Activated CD4-positive, alpha-beta T cell treated with anti-CD3 and anti-CD28 coated beads, Interleukin-2, amount 50 U/mL, for 1 hour (primary cell): ENCODE measurements at regions not wholly inside any gene's neighbourhood (a gene's known extent, or its start where the extent isn't known, plus 50 kb on each side); places are given as distances from the start of the nearest gene placed in this dataset.

Experiments used
- DNase-seq: peaks from one replicate; pipeline ENCODE4 v3.0.0-alpha.2; 2020

DNA sequence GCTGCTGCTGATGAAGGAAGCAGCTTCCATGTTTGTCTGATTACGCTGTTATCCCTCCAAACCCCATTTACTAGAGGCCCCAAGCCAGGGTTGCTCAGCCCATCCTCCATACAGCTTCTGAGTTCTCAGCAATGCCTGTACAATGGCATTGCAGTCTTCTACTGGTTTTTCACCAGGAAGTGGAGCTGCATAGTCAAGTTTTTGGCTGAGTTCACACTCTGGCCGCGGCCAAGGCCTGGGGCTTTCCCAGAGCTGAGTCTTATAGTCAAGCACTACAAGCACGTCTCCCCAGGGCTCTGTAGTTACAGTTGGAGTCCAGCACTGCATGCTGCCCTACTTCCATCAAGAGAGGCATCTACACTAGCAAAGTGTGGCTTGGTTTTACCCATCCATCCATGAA is 182.5 kb downstream of the POU4F1 start:
- no peak for DNase-seq

DNA sequence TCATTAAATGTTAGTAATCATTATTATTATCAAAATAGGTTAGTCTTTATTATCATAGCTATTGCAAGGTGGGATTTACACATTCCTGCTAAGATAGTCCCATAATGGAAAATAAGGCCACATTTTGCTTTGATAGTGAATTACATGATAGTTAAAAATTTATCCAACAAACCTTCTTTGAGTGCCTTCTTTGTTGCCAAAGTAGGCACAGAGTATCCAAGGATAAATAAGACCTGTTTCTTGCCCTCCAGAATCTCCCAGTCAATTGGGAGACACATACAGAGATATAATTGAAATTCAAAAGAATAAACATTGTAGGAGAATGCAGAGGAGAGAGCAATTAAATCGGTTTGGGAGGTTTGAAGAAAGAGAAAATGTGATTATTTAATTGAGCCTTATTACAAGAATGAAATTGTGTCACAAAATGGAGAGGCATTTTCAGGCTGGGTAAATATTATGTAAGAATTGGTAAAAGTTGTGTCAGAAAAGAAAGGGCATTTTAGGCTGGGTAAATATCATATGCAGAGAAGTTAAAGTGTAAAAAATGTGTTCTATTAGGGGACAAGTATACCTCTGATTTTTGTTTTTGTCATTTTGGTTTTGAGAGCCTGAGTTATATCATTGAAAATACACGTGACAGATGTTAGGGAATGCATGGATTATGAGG is 189.3 kb downstream of the POU4F1 start:
- DNase-seq: no peak

- no peak for DNase-seq
Measured at GRCh38 chr13:78410847-78411246, 192.5 kb downstream of the POU4F1 start.

DNA sequence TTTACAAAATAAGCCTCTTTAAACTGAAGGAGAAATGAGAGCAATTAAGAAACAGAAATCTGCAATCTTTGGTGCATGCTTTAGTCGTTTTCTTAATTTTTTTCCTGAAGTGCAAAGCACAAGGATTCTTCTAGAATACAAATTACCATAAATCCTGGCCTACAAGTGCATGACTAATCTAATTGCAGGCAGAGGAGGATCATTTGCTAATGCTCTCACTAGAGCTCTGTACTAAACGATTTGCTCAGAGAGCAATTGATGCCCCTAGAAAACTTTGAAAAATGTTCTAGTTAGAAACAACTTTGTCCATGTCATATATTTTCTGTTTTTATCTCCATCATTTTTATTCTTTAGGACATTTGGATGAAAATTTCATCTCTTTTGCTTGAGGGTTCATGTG is 193.2 kb downstream of the POU4F1 start:
- no peak for DNase-seq

DNA sequence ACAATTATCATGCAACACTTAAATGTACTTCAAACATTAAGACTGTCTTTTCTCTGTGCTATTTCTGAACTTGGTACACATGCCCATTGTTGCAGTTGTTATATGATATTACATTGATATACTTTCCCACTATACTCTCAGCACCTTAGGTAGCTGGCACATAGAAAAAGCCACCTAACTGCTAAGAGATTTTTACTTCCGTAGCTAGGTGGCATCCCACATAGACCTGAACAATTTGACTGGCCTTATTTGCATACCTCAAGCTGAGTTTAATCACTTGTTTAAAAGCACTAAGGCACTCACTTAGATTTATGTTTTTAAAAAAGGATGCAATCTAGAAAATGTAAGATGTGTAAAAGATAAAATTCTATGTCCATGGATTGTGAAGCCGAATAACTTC is 194.2 kb downstream of the POU4F1 start:
- no peak for DNase-seq

DNA sequence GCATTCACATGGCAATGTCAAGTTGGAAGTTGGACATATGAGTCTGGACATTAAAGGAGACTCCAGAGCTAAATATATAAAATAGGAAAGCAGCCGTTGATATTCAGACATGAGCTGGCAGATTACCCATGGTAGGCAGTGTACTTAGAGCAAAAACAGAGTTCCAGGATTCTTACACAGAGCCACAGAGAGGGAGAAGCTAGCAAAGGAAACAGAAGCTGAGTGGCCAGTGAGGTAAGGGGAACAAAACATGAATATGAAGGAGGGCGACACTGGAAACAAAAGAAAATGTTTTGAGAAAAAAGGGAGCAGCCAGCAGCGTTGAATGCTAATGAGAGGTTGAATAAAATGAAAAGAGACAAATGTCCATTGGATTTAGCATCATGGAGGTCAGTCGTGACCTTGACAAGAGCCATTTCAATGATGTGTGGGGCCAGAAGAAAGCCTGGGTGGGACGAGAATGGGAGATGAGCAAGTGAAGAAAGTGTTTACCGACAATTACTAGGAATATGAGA is 198.4 kb downstream of the POU4F1 start:
- no peak for DNase-seq

GRCh38 chr13:78402708-78403400 is 200.5 kb downstream of the POU4F1 start:
- no peak for DNase-seq

- no peak for DNase-seq
Measured at GRCh38 chr13:78401873-78402707, 201.3 kb downstream of the POU4F1 start.

DNA sequence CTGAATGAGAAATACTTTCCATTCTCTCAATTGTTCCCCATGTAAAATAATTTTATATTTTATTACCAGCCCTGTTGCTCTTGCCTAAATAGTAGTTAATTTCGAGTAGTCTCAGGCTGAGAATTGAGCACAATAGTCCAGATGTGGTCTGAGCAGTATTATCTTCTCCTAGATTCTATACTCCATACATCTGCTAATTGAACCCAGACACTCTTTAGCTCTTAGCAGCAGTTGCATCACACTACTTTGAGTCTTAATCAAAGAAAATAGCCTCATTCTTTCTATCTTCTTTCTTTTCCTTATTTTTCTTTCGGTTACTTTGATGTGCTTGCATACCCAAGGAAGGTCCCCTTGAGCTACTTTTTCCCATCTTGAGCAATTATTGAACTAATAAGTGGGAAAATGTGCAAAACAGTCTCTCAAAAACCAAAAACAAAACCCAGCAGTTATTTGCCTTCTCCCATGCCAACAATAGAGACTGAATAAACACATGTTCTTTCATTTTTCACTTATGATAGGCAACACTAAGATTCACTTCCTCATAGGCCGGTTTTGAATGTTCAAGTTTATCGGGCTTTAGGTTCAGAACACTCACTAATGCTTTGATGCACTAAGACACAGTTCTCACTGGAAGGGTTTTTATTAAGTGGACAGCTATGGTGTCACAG is 204.5 kb downstream of the POU4F1 start:
- DNase-seq: no peak

- no peak for DNase-seq
Measured at GRCh38 chr13:78393286-78394142, 209.8 kb downstream of the POU4F1 start.

DNA sequence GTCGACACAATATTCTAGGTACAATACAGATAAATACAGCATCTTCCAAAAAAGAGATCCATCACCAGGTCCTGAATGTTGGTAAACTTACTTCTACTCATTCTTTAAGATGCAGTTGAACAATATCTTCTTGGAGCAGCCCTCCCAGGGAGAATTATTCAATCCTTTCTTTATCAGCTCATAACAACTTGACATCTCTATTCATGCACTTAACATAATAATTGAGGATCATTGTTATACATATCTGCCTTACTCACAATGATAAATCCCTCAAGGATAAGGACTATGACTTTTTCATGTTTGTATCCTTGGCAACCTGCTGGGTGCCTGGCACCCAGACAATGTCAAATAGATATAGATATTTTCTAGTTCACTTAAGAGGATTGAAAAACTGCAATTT is 219.5 kb downstream of the POU4F1 start:
- no peak for DNase-seq

DNA sequence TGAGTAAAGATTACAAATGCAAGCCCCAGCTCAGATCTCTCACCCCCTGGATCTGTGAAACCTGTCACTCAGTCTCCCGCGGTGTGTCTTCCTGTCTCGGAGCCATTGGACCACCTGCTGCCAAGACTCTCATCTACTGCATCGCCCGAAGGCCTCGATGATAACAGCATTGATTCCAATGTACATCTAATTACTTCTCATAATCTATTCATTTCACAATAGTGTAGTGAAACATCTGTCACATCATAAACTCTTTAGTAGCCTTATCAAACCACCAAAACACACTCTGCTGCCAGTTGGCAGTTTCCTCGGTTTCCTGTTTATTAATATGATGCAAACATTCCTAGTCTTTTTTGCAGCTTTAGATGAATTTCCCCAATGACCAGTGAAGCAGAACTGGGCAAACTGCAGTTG is 220.3 kb downstream of the POU4F1 start:
- no peak for DNase-seq

DNA sequence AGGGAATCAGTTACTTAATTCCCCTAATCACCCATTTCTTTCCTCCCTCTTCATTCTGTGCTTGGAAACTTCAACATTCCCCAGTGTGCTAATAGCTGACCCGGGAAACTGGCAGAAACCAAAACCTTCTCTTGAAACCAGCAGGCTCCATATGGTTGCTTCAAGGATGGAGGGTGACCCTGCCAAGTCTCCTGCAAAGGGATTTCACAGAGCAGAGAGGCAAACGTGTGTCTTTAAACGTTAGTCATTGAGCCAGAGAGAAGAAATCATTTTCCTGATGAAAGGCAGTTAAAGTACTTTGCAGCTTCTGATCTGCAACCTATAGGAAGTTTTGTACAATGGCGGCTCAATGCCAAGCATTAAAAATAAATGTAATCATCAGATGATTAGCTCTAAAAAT is 220.9 kb downstream of the POU4F1 start:
- no peak for DNase-seq

- DNase-seq: no peak
Measured at GRCh38 chr13:78376822-78377221, 226.5 kb downstream of the POU4F1 start.

GRCh38 chr13:78376033-78376432 is 227.3 kb downstream of the POU4F1 start:
- DNase-seq: no peak

DNA sequence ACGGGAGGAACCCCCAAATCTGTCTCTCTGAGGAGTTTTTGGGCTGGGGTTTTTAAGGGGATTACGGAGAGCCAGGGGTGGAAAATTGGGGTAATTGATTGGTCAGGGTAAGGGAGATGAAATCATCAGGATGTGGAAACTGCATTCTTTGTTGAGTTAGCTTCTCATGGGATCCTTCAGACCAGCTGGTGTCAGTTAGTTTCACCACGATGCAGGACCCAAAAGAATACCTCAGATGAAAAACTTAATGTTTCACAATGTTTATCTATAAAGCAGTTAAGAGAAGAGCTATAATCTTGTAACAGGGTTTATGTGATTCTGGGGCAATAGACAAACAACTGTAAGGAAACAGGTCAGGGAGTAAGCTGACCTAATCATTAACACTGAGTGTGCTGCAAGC is 230.8 kb downstream of the POU4F1 start:
- DNase-seq: no peak

- no peak for DNase-seq
Measured at GRCh38 chr13:78370231-78370630, 233.1 kb downstream of the POU4F1 start.

DNA sequence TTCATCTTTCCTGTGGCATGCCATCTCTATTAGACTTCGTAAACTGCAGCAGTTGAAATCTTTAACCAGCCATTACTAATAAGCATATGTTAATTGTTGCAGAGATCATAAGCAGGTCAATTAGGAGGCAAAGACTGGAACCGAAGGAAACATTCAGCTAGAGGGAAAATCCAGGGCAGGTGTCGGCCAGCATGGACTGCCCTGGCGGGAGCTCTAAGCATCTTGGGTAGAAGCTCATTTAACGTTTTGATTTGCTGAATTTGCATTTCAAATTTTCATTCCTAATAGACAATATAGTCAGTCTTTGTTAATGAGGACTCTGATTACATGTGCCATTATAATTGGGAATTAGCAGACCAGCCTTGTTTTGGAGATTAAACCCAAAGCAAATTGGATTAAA is 238.6 kb downstream of the POU4F1 start:
- no peak for DNase-seq

GRCh38 chr13:78341032-78341431 is 262.3 kb downstream of the POU4F1 start:
- DNase-seq: no peak

GRCh38 chr13:78339927-78340326 is 263.4 kb downstream of the POU4F1 start:
- DNase-seq: no peak

GRCh38 chr13:78334059-78334458 is 269.3 kb downstream of the POU4F1 start:
- no peak for DNase-seq

- no peak for DNase-seq
Measured at GRCh38 chr13:78326633-78327032, 276.7 kb downstream of the POU4F1 start.
